ENCODE measurements at regions not wholly inside any gene's neighbourhood (a gene's known extent, or its start where the extent isn't known, plus 50 kb on each side); places are given as distances from the start of the nearest gene placed in this dataset.

- TF ChIP-seq CTCF (IDR thresholded peaks at IDR 0.05 in 8 of 11, conservative IDR thresholded peaks at IDR 0.05 in 3 of 11) (no peak), POLR2AphosphoS5 (IDR thresholded peaks at IDR 0.05) (no peak)
These were observed 527.7 kb upstream of the SGCD start for GRCh38 chr5:155799308-155799707.

All from spleen (tissue), 7 donors.